Astrocyte of the cerebellum (primary cell): ENCODE measurements at regions not wholly inside any gene's neighbourhood (a gene's known extent, or its start where the extent isn't known, plus 50 kb on each side); places are given as distances from the start of the nearest gene placed in this dataset.

Experiments used
- DNase-seq: peaks from one replicate; pipeline ENCODE4 v3.0.0-alpha.2; 2011; ENCODE audit warnings: low read depth
- H3K4me3 ChIP-seq: 2 replicates; pipeline ENCODE4 v1.5.1; 2011; ENCODE audit warnings: mild to moderate bottlenecking, low read depth, low read length, moderate library complexity
- in situ Hi-C: cut with HindIII; loops from 2 replicates; pipeline ENCODE4 v1.10.0; 2017; ENCODE audit warnings: low sequenced_read_pairs
- TF ChIP-seq, protein P1 (sequence below): IDR thresholded peaks from 2 replicates; pipeline ENCODE4 v1.5.1; 2012; ENCODE audit warnings: low read length, low read depth, moderate library complexity, mild to moderate bottlenecking; ENCODE audit errors: missing control alignments

DNA sequence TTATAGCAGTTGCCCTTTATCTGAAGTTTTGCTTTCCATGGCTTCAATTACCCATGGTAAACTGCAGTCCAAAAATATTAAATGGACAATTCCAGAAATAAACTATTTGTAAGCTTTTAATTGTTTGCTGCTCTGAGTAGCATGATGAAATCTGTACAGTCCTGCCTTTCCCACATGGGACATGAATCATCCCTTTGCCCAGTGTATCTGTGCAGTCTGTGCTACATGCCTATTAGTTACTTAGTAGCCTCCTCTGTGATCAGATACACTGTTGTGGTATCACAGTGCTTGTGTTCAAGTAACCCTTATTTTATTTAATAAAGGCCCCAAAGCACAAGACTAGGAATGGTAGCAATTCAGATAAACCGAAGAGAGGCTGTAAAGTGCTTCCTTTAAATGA is 810.6 kb upstream of the PIK3C3 start:
- in situ Hi-C loops: no loop called here
- DNase-seq: no peak
- no peak overlapping the region for H3K4me3 ChIP-seq
- TF ChIP-seq, protein P1, sequence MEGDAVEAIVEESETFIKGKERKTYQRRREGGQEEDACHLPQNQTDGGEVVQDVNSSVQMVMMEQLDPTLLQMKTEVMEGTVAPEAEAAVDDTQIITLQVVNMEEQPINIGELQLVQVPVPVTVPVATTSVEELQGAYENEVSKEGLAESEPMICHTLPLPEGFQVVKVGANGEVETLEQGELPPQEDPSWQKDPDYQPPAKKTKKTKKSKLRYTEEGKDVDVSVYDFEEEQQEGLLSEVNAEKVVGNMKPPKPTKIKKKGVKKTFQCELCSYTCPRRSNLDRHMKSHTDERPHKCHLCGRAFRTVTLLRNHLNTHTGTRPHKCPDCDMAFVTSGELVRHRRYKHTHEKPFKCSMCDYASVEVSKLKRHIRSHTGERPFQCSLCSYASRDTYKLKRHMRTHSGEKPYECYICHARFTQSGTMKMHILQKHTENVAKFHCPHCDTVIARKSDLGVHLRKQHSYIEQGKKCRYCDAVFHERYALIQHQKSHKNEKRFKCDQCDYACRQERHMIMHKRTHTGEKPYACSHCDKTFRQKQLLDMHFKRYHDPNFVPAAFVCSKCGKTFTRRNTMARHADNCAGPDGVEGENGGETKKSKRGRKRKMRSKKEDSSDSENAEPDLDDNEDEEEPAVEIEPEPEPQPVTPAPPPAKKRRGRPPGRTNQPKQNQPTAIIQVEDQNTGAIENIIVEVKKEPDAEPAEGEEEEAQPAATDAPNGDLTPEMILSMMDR: no peak

GRCh38 chr18:41140506-41140905 is 814.5 kb upstream of the PIK3C3 start:
- TF ChIP-seq, protein P1: no peak
- no peak overlapping the region for H3K4me3 ChIP-seq
- no peak for DNase-seq
- in situ Hi-C loops: no loop called here

- in situ Hi-C loops: no loop called here
- no peak for DNase-seq
- TF ChIP-seq, protein P1: no peak
- no peak overlapping the region for H3K4me3 ChIP-seq
Observed at GRCh38 chr18:41135146-41135545, 819.9 kb upstream of the PIK3C3 start.

GRCh38 chr18:41134426-41134825 is 820.6 kb upstream of the PIK3C3 start:
- DNase-seq: no peak
- TF ChIP-seq, protein P1: no peak
- H3K4me3 ChIP-seq: no peak overlapping the region
- in situ Hi-C loops: no loop called here

DNA sequence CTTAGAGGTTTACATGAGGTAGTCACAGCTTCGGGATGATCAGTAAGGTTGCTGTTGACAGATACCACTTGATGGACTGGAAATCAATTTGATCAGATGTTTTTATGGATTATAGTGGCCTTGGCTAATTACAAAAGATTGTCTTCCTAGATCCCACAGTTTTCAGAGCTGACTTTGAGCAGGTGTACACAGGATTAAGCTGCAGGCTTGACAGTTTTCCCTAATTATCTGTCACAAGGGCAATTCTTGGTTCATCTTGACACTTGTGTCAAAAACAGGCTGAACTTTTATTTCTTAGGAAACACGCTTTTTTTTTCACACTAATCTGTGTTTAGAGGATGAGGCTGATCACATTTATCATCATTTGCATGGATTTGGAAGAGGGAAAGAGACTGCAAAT is 824.0 kb upstream of the PIK3C3 start:
- no peak for DNase-seq
- no peak overlapping the region for H3K4me3 ChIP-seq
- in situ Hi-C loops: no loop called here
- TF ChIP-seq, protein P1: no peak

GRCh38 chr18:41128545-41128944 is 826.5 kb upstream of the PIK3C3 start:
- TF ChIP-seq, protein P1: no peak
- H3K4me3 ChIP-seq: no peak overlapping the region
- no peak for DNase-seq
- in situ Hi-C loops: no loop called here

DNA sequence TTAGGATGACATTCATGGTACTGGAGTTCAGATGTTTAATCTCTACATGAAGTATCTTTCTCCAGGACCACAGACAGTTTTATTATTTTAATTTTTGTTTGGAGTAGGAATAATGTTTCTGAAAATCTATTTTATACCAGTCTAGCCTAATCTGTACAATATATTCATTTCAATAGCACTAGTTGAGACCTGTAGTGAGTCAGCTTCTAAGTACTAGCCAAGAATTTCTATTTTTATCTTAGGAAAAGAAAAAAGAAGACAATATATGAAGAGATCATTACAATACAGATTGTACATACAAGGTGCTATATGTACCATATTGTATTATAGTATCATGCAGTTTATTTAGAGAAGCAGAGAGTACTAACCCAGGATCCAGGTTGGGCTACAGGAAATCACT is 826.9 kb upstream of the PIK3C3 start:
- no peak overlapping the region for H3K4me3 ChIP-seq
- TF ChIP-seq, protein P1: no peak
- no peak for DNase-seq
- in situ Hi-C loops: no loop called here
